Hematopoietic multipotent progenitor cell treated with erythropoietin and hydrocortisone succinate and interleukin-3 and kit ligand, for 8 days (in vitro differentiated cells): ENCODE measurements at regions not wholly inside any gene's neighbourhood (a gene's known extent, or its start where the extent isn't known, plus 50 kb on each side); places are given as distances from the start of the nearest gene placed in this dataset.

Experiments
- DNase-seq: peaks from one replicate; pipeline ENCODE4 v3.0.0-alpha.2; 2015

GRCh38 chr5:175021841-175022625 lies 297.7 kb downstream of the MSX2 start:
- DNase-seq: no peak

- no peak for DNase-seq
Measured at GRCh38 chr5:175021321-175021720, 296.9 kb downstream of the MSX2 start.

GRCh38 chr5:175015028-175015685 lies 290.8 kb downstream of the MSX2 start:
- no peak for DNase-seq

- DNase-seq: no peak
Measured at GRCh38 chr5:175013251-175013650, 288.9 kb downstream of the MSX2 start.

- DNase-seq: no peak
Measured at GRCh38 chr5:175012267-175012666, 287.9 kb downstream of the MSX2 start.

DNA sequence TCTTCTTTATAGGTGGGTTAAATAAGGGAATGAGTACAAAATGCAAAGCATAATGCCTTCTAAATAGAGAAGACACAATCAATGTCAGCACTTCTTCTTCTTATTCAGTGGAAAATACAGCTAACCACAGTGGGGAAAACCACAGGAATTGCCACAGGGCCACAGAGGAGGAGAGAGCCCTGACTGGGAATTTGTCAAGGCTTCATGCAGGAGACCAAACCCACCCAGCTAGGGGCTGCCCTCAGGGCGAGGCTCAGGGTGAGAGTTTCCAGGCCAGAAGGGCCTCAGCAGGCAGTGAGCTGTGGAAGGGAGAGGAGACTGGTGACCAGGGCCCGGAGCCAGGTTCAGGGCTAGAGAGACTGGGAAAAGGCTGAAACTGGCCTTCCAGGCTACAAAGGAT lies 279.1 kb downstream of the MSX2 start:
- DNase-seq: no peak

GRCh38 chr5:175001876-175002645 lies 277.7 kb downstream of the MSX2 start:
- no peak for DNase-seq

DNA sequence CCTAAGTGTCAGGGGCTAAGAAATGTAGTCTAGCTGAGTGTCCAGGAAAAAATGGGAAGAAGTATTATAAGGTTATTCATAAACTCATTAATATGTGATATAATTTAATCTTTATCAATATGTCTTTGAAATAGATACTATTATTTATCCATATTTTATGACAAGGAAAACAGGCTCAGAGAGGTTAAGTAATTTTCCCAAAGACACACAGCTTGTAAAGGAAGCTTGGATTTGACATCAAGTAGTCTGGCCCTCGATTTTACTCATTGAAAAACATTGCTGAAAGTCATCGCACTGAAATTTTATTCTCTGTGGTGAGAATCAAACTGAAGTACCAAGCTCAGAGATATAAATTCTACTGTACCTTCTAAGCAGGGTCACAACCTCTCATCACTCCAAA lies 276.9 kb downstream of the MSX2 start:
- DNase-seq: no peak

DNA sequence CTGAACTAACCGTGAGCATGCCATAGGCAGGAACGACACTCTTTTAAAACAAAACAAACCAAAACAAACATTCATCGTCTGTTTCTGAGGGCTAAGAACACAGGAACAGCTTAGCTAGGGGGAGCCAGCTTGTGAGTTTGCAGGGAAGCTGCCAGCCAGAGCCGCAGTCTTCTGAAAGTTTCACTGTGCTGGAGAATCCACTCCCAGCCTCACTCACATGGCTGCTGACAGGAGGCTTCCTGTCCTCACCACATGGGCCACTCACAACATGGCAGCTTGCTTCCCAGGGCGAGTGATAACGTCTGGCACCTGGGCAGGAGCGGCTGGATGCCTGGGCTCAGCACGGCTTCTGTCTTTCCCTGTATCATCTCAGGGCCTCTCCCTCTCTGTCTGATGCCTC lies 275.2 kb downstream of the MSX2 start:
- no peak for DNase-seq

DNA sequence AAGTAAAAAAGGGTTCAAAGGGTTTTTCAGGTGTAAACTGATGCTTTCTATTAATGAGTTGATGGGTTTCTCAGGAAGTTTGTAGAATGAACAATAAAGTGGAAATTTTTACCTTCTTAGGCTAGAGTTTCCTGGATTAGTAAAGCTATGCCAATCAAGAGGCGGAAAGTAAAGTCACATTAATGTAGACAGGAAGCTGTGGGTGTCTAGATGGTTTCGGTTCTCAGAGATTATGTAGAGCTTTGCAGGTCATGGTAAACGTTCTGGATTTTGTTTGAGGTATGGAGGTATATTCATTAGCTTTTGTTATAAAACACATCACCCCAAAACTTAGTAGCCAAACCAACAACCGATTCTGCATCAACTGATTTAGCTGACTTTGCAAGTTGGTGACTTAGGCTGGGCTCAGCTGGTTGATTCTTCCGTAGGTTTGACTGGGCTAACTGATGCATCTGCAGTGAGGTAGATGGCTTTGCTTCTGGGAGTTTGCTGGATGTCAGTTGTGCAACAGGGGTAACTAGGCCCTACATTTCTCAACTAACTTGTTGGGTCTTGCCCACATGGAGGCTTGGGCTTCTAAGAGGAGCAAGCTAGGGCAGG lies 273.8 kb downstream of the MSX2 start:
- no peak for DNase-seq

GRCh38 chr5:174997688-174998087 lies 273.3 kb downstream of the MSX2 start:
- DNase-seq: no peak

- no peak for DNase-seq
Measured at GRCh38 chr5:174996941-174997340, 272.6 kb downstream of the MSX2 start.

- DNase-seq: no peak
Measured at GRCh38 chr5:174995827-174996226, 271.4 kb downstream of the MSX2 start.

DNA sequence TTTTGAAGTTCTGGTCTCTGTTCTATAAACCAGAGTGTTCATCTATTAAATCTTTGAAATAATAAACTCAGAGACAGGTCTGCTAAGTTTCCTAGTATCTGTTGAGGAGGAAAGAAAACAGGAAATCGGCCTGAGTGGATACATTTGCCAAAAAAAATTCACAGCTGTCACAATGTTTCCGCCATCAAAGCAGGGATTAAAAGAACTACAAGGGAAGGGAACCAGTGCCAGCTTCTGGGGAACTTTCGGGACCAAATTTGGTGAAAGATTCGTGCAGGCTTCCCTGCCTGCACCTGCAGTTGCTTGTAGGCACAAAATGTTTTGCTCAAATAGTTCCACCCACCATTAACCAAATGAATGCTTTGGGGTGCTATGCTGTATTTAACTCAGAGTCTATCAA lies 267.5 kb downstream of the MSX2 start:
- DNase-seq: no peak

GRCh38 chr5:174990909-174991308 lies 266.5 kb downstream of the MSX2 start:
- DNase-seq: no peak

- no peak for DNase-seq
Measured at GRCh38 chr5:174987443-174988012, 263.1 kb downstream of the MSX2 start.

GRCh38 chr5:174984863-174985262 lies 260.5 kb downstream of the MSX2 start:
- no peak for DNase-seq

DNA sequence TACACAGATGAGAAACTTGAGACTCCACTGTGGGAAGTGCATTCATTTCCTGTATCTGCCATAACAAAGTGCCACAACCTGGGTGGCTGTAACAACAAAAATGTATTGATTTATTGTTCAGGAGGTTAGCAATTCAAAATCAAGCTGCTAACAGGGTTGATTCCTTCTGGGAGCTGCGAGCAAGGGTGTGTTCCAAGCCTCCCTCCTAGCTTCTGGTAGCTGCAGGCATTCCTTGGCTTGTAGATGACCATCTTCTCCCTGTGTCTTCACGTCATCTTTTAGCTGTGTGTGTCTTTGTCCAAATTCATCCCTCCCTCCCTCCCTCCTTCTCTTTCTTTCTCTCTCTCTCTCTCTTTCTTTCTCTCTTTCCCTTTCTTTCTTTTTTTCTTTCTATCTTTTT lies 258.1 kb downstream of the MSX2 start:
- no peak for DNase-seq

DNA sequence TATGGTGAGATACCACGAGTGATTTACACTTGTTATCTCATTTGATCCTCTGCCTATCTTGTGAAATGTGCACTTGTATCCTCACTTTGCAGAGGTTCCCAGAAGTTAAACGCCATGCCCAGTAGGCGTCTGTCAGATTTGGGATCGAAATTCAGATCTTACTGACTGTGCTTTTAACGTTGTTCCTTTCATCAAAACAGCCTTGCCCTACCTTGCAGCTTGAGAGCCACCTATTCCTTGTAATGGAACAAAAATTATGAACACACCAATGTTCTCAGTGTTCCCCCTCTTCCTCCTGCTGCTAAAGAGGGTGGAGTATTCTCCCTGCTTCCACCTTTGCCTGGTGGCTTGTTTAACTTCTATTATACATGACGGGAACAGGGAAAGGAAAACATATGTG lies 257.0 kb downstream of the MSX2 start:
- no peak for DNase-seq

GRCh38 chr5:174980952-174981351 lies 256.6 kb downstream of the MSX2 start:
- no peak for DNase-seq

DNA sequence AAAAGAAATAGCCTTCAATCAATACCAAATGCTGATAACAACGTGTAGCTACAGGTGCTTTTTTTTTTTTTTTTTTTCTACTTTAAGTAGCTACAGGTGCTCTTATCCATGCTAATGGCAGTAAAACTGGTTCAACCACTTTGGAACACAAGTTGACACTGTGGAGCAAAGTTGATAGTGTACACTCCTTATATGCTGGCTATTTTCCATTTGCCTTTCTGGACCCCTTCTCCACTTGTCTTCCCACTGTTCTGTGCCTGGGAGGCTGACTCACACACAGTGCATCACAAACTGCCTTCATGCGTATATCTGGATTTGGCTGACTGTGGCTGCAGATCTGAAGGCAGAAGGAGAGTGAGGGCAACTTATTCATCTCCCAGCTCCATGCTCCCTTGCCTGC lies 247.9 kb downstream of the MSX2 start:
- DNase-seq: no peak

- DNase-seq: no peak
Measured at GRCh38 chr5:174971210-174971609, 246.8 kb downstream of the MSX2 start.

DNA sequence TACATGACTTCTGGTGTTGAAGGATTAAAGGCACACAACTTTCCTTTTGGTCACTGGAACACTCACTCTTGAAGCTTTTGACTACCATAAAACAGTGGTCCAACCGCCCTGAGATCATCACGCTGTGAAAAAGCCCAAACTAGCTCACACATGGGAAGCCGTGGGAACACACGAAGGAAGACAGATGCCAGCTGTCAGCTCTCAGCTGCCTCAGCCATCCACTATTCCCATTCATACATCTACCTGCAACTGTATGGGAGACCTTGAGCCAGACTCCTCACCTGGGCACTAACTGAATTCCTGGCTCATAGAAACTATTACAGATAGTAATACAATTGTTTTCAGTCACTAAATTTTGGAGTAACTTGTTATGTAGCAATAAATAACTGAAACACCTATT lies 246.1 kb downstream of the MSX2 start:
- no peak for DNase-seq
